HG02938 (cell line): ENCODE measurements at regions not wholly inside any gene's neighbourhood (a gene's known extent, or its start where the extent isn't known, plus 50 kb on each side); places are given as distances from the start of the nearest gene placed in this dataset.
"Not testable (repeated sequence)": the region's sequence is repeated elsewhere in the genome, so short reads cannot be mapped to it uniquely, and the experiment has no call there.

ENCODE experiments used
- ATAC-seq: cut with Tn5 transposase; IDR thresholded peaks from one replicate; pipeline ENCODE4 v1.9.1; 2021; ENCODE audit warnings: mild to moderate bottlenecking, moderate library complexity; ENCODE audit not compliant: unreplicated experiment

GRCh38 chr2:234805836-234806235 is 146.0 kb upstream of the SH3BP4 start:
- ATAC-seq, result no peak

GRCh38 chr2:234804704-234805103 is 147.1 kb upstream of the SH3BP4 start:
- ATAC-seq, result no peak

GRCh38 chr2:234802845-234803171 is 149.0 kb upstream of the SH3BP4 start:
- ATAC-seq, result no peak

GRCh38 chr2:234802071-234802844 is 149.6 kb upstream of the SH3BP4 start:
- ATAC-seq, result no peak

- no peak for ATAC-seq
Measured at GRCh38 chr2:234797566-234798250, 154.1 kb upstream of the SH3BP4 start.

- no peak for ATAC-seq
Measured at GRCh38 chr2:234796045-234796591, 155.7 kb upstream of the SH3BP4 start.

- no peak for ATAC-seq
Measured at GRCh38 chr2:234795272-234795920, 156.4 kb upstream of the SH3BP4 start.

- no peak for ATAC-seq
Measured at GRCh38 chr2:234794866-234795265, 157.0 kb upstream of the SH3BP4 start.

- ATAC-seq, result no peak
Measured at GRCh38 chr2:234793212-234793785, 158.5 kb upstream of the SH3BP4 start.

GRCh38 chr2:234792621-234793022 is 159.2 kb upstream of the SH3BP4 start:
- no peak for ATAC-seq

- ATAC-seq, result not testable (repeated sequence)
Measured at GRCh38 chr2:234792096-234792495, 159.7 kb upstream of the SH3BP4 start.

GRCh38 chr2:234790380-234790779 is 161.4 kb upstream of the SH3BP4 start:
- no peak for ATAC-seq

- no peak for ATAC-seq
Measured at GRCh38 chr2:234789556-234790325, 162.1 kb upstream of the SH3BP4 start.

GRCh38 chr2:234788841-234789240 is 163.0 kb upstream of the SH3BP4 start:
- no peak for ATAC-seq

GRCh38 chr2:234788381-234788780 is 163.4 kb upstream of the SH3BP4 start:
- ATAC-seq, result no peak

- ATAC-seq, result no peak
Measured at GRCh38 chr2:234787114-234787513, 164.7 kb upstream of the SH3BP4 start.

GRCh38 chr2:234773764-234774409 is 177.9 kb upstream of the SH3BP4 start:
- no peak for ATAC-seq

- ATAC-seq, result no peak
Measured at GRCh38 chr2:234773129-234773528, 178.7 kb upstream of the SH3BP4 start.

- no peak for ATAC-seq
Measured at GRCh38 chr2:234772733-234773060, 179.1 kb upstream of the SH3BP4 start.

GRCh38 chr2:234771980-234772732 is 179.7 kb upstream of the SH3BP4 start:
- no peak for ATAC-seq
